ENCODE measurements at regions not wholly inside any gene's neighbourhood (a gene's known extent, or its start where the extent isn't known, plus 50 kb on each side); places are given as distances from the start of the nearest gene placed in this dataset.
A peak's percentile ranks its signal among the peaks of the same experiment; 100 is the strongest.

DNA sequence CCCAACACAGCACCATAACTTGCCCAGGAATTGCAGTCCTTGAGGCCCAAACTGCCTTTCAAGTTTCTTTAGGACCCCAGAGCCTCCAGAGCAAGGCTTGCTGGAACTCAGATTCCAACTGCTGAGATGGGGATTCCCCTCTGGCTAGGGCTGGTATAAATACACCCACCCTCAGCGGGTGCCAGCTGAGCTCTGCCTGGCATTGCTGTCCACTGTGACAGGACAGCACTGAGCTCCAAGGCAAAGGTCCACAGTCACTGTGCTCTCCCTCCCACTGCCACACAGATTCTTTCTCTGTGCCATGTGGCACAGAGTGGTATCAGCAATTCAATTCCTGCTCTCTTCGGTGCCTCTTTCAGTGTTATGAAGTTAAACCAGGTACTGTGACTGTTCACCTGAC lies 304.2 kb upstream of the LMCD1 start:
- DNase-seq: no peak

DNA sequence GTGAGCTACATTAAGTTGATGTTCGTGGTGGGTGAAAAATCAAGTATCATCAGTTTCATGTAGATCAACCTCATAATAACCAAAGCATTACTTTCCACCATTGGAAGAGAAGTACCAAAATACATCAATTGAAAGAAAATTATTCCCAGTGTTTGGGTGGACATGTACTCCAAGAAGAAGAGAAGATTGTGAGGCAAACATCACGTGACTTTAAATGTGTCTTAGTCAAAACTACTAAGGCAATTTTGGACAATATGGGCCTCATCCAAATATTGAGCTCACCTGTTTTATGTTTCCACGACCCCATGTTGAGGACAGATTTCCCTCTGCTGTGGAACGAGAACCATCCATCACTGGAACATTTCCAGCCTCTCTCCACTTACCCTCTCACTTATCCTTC lies 303.0 kb upstream of the LMCD1 start:
- no peak for DNase-seq

DNA sequence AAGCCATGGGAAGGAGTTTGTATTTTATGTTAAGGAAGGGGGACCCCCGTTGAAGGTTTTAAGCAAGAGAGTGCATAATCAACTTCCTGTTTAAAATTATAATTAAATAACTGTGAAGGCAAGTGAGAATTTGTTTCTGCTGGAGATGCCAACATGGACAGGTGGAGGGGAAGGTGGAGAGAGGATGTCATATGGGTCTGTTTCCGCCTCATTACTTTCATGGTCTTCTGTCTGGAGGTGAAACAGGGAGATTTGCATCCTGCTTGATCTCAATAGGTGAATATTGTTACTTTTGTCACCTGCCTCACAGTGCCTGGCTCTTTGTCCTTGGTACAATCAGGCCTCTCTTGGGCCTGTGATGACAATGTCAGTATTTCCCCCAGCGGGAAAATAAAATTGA lies 300.6 kb upstream of the LMCD1 start:
- DNase-seq: no peak

DNA sequence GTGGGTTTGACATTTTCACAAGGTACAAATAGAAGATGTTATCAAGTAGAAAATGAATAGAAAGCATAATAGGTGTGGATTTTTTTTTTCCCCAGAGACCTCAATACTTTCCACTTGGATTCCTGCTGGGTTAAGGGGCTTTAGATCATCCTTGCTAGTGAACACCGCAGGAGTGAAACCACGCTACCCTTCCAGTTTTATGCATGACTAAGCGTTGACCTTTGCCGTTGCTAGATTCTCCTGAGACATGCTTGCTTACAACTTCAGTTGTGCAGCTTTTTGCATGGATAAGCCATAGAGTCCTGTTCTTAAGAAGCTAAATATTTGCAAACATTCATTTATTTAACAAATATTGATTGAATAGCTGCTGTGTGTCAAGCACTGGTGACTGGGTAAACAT lies 299.7 kb upstream of the LMCD1 start:
- DNase-seq: no peak

DNA sequence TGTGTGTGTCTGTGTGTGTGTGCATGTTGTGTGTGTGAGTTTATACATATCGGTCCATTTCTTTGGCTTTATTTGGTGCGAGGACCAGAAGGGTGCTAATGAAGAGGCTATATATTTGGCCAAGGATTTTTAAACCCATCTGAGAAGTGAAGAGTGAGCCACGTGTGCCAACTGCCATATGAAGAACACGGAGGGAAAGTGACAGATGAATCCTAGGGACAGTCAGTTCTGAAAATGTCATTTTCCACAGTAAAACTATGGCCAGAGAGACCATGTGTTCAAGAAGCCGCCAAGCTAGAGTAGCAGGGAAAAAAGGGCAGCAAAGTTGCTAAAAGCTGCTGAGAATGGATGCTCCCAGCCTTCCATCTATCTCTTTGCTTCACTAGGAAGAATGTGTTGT lies 297.3 kb upstream of the LMCD1 start:
- no peak for DNase-seq

DNA sequence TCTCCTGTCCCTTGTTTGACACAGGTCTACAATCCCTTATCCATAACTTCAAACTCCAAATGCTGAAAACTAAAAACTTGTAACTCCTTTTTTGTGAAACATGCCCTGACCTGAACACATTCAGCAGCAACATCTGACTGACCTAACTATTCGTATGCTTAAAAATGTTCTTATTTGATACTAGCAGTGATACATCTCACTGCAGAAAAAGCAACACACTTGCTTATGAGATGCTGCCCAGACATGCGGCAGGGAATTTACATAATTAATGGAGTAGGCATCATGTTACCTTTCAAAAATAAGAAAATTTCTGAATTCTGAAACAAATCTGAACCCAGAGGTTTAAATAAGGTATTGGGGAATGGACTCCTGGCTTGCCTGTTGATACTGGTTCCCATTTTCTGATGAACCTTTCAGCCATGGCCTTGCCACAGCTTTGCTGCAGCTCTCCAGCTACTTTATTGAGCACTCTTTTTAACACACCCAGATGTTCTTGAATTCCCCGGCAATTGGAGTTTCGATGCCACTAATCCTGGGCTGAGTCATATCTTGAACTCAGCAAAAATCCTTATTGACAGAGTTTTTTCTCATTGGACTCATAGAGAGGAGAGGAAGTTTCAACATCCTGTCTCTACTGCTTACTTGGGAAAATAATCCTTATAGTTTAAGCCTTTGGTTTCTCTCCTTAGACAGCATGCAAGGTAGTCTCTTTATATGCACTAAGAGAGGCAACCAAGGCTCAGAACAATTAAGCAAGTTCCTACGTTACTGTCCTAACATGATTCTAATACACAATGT lies 296.6 kb upstream of the LMCD1 start:
- DNase-seq: no peak

DNA sequence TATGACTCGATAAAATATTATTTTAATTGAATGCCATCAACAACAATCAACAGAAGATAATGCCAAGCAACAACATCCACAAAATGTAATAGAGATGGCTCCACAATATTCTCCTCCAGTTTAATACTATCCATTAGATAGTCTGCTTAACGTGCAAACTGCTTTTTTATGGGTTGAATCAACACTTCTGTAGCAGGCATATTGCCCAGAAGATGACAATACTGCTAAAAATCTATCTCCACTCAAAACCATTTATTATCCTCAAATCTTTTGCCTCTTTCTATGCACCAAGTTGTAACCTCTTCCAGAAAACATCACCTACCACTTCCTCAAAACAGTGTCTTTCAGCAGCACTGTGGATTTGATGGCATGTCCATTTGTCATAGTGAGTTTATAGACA lies 295.7 kb upstream of the LMCD1 start:
- no peak for DNase-seq

DNA sequence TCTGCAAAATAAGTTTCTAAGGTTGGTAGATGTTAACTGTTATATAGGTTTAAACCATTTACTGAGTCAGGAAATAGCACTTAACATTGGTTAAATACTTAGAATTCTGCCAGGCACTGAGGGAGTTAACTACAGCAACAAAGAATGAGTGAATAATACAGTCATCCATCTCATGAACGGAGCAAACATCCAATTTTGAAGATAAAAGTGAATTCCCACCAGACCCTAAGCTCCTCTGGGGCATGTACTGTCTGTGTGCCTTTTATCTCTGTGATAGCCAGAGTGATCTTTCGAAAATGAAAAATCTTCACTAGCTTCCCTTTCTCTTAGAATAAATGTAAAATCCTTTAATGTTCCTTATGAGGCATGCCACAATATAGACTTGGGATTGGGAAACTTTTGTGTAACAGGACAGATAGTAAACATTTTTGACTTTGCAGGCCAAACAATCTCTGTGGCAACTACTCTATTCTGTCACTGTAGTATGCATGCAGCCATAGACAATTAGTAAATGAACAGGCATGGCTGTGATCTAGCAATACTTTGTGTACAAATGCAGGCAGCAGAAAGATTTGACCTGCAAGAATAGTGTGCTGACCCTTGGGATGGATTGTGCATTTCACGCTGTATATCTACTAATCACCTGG lies 294.5 kb upstream of the LMCD1 start:
- DNase-seq: no peak

DNA sequence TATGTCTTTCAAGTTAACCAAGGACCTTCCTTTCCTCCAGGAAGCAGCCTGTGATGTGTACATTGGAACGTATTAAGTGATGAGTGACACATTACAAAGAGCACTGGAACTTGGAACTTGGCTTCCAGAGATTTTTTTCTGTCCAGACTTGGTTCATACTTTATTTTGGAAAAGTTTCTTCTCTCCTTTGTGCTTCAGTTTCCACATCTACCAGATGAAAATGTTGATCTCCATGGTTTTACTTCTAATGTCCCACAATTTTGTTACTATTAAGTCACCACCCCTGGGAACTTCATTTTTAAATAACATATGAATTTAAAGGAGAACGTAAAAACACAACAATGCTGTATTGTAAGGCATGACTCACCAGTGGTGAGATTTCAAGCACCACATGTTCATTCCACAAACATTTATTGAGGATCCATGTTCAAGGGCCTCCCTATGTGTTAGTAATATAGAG lies 290.7 kb upstream of the LMCD1 start:
- no peak for DNase-seq

DNA sequence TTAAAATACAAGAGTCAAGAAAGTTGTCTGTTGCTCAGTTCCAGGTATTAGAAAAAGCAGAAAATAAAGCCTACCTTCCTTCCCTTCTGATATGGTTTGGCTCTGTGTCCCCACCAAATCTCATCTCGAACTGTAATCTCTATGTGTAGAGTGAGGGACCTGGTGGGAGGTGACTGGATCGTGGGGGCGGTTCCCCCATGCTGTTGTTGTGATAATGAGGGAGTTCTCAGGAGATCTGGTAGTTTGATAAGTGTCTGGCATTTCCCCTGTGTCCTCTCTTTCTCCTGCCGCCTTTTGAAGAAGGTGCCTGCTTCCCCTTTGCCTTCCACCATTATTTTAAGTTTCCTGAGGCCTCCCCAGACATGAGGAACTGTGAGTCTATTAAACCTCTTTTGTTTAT lies 288.8 kb upstream of the LMCD1 start:
- no peak for DNase-seq

DNA sequence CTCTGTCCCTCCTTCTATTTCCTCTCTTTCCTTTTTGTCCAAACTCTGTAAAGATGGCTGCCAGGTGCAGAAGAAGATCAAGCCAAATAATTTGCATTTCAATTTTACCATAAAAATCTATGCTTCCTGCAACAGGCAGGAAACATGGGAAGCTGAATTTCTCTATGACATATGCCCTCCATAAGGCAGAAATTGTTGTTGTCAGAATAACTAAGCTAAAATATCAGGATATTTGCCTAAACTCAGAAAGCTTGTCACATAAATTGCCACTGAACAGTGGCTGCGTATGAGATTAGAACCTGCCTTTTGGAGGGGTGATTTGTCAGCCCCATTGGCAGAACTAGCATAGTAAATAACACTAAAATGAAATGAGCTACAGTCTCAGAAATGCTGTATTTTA lies 288.3 kb upstream of the LMCD1 start:
- DNase-seq: no peak

DNA sequence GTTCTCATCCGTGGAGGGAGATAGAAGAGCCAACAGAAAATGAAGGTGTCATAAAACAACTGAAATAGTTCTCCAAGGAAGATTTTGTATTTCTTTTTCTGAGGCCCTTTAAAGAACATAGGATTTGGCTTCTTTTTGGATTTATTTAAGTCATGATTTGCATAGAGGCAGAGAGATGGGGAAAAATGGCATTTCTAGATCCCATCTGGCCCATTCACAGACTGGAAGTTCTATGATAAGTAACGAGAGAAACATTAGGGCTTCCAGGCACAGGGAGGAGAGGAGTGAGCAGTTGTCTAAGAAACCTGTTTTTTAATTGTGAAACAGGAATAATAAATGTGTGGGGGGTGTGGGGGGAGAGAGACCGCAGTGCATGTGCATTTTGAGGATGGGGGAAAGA lies 285.8 kb upstream of the LMCD1 start:
- no peak for DNase-seq

DNA sequence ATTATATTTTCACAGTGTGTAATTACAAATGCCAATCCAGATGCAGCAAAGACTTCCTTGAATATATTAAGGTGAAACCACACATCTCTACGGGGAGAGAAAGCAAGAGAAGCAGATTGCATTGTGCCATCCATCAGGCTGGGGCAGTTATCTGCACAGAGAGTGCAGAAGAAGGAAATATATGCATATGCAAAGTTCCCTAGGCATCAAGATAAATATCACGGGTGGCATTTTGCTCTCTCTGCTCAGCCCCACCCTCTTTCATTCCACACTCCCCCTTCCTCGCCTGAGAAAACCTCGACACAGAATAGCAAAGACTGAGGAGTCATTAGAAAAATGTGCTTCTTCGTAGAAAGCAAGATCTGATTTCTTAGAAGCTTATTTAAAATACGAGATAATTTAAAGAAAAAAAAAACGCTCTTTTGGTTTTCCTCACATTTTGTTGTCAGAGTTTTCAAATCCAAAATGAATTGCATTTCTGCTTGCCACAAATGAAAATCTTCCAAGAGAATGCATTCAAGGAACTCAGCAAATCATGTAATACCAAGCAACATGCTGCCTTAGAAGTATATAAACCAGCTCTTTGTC lies 283.2 kb upstream of the LMCD1 start:
- DNase-seq: no peak

DNA sequence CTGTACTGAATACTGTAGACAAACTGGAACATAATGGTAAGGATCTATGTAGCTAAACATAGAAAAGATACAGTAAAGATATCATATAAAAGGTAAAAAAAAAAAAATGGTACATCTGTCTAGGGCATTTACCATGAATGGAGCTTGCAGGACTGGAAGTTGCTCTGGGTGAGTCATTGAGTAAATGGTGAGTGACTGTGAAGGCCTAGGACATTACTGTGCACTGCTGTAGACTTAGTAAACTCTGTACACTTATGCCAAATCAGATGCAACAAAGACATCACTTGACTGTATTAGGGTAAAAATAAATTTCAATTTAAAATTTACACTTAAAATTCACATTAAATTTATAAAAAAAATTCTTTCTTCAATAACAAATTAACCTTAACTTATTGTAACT lies 281.3 kb upstream of the LMCD1 start:
- DNase-seq: no peak

DNA sequence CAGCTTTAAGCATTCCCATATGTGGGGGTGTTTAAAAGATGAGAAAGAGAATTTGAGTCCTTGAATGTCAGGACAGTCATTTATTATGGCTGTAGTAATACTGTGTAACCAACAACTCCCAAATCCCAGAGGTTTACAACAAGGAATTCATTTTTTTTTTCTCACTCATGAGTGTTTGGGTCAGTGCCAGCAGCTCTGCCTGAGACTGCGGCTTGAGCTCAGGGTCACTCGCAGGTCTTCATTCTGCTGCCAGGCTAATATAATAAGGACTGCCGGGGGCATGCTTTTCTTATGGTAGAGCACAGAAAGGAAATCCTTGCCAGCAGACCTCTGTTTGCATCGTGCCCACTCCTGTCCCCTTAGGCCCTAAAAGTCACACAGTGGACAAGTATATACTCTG lies 277.9 kb upstream of the LMCD1 start:
- DNase-seq: peak in 1 of 58 donors; percentile 10

DNA sequence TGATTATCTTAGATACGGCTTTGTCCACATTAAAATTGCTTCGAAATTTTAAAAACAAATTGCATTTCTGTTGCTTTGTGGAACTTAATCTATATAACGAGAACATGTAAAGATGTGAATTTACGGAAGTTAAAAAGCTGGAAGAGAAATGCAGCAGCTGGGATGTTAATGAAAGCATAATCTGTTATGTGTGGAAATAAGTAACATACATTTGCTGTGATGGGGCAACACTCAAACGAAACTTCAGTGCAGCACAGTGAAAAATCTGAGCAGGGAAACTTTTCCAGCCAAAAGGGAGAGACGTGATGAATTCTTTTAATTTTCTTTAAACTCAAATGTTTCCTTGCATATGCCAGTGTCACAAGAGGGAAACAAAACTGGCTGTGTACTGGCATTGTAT lies 276.7 kb upstream of the LMCD1 start:
- no peak for DNase-seq

DNA sequence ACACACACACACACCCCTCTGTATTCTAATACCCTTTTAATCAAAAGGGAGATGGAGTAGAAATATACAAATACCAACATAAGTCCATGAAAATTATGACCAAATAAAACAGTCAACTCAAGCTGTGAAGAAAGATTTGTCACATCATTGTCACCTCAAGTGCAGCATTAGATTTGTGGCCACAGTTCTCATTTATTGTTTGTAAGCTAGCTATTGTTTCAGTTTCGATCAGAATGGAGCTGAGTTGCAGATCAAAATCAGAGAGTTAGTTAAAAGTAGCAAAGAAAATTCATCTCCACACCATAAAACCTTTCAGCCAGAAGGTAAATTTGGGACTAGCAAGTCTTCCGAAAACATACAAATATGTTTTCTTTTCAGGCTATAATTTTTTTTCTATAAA lies 267.7 kb upstream of the LMCD1 start:
- DNase-seq: no peak

DNA sequence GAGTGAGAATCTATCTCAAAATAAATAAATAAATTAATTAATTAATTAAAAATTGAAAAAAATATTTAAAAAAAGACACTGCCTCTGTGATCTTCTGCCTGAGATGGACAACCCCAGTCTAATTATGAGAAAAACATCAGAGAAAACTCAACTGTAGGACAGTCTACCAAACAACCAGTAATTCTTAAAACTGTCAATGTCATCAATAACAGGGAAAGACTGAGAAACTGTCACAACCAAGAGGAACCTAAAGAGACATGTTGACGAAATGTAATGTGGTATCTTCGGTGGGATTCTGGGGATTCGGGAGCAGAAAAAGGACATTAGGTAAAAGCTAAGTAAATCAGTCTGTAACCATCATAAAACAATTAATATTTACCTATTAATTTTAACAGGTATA lies 265.4 kb upstream of the LMCD1 start:
- no peak for DNase-seq

DNA sequence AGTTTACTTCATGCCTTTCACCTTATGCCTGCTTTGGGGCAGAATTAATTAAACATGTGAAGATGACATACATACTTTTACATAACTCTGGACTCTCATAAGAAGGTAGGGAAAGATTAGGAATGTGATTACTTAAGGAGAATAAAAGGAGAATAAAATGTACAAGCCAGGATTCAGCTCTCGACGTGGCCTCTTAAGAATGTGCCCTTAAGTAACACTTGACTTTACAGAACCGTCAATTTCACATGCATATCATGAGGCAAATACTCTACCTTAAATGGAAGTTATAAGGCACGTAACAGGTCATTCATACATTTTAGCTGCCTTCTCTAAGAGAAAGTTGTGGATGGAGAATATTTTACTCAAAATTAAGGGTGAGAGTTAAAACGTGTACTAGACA lies 263.7 kb upstream of the LMCD1 start:
- DNase-seq: no peak

DNA sequence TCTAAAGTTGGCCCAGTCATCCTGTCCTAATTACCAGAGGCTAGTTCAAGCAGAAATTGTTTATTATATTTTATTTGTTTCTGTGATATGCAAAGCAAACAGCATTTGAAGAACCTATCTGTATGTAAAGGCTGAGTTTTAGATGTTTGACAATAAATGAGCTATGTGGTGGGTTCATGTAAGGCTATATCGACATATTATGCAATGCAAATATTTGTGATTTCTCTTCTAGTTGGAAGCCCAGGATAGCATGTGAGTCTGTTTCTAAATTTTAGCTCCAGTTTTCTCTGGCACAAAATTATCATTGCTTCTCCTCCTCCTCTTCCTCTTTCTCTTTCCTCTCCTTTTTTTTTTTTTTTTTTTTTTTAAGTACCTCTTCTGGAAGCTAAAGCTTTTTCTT lies 263.2 kb upstream of the LMCD1 start:
- DNase-seq: no peak

DNA sequence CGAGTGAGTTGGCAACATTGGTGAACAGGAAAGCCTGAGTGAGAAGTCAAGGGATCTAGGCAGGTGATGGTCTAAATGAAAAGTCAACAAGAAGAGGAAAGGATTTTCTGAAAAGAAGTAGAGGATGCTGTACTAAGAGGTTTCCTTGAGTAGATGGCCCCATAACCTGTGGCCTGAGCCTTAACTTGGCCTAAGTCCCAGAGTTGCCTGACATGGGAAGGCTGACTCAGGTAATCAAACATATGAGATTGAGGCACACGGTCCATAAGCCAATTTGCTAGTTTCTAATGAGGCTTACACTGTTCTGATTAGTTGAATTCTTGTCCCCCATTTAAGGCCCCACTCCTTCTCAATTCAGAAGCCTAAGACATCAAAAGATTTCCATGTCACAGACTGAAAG lies 262.5 kb upstream of the LMCD1 start:
- no peak for DNase-seq

DNA sequence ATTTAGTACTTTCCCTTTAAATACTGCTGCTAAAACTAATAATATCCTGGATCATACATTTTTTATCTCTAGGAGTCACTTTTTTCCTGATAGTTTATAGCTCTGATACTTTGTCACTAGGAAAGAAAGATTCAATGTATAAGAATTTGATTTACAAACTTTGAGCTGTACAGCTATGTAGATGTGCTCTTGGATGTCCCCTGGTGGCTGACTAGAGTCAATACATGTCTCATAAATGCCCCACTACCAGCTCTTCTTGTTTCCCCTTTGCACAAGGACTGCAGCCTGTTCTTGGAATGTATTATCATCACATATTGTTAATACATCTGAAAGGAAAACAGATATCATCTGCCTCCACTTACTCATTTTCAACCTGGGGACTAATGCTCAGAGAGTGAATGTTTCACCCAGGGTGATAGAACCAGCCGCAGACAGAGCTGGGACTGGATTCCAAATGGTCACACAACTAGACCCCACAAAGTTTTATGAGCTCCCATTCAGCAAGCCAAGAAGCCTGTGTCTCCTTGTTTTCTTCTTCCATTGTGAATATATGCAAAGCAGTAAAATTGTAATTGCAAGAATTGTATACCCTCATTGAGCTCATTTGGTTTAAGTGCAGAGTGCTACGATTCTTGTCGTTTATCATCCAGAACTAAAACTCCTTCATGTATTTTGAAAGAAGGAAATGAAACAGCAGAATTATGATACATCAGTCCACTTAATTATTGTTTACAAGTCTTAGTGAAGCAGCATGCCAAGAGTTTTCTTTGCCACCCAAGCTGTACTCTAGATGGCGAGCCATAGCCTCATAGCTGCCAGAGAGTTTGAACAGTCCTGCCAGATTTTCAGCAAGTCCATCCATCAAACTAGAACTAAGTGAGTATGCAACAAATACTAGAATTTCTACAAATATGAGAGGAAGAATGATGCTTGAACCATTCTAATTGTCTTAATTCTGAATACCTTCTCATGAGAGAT lies 261.6 kb upstream of the LMCD1 start:
- DNase-seq: peak in 11 of 58 donors; percentile 1 to 19 (median 7)

Data from anterior cingulate cortex (tissue), 58 donors.